NCI-H524 treated with DMSO at 0.1 percent for 48 hours (cell line): ENCODE measurements at regions not wholly inside any gene's neighbourhood (a gene's known extent, or its start where the extent isn't known, plus 50 kb on each side); places are given as distances from the start of the nearest gene placed in this dataset.

Experiments used
- DNase-seq: peaks from one replicate; lab custom pipeline; 2025; lab: John Stamatoyannopoulos, UW

DNA sequence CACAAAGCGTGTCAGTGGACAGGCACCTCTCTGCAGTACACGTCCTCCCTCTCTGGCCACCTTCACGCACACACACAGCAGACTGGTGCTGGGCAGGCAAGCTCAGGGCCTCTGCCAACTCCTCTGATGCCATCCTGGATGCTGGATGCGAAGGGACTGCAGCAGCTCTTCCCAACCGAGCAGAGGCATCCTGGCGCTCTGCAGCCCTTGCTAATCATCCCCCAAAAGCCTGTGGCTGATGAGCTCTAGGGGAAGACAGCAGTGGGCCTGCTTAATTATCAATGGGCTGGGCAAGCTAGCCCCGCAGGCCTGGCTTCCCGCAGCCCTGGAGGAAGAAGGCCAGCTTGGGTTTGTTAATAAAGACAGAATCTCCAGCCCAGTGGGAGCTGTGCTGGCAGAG lies 71.3 kb upstream of the TEX51 start:
- DNase-seq, result no peak

- DNase-seq, result peak; percentile 94
These were observed 70.6 kb upstream of the TEX51 start for GRCh38 chr2:126828051-126828450.

- DNase-seq, result no peak
These were observed 70.2 kb upstream of the TEX51 start for GRCh38 chr2:126828491-126828890.

GRCh38 chr2:126831234-126832005 lies 67.3 kb upstream of the TEX51 start:
- DNase-seq, result no peak

GRCh38 chr2:126832014-126832413 lies 66.7 kb upstream of the TEX51 start:
- no peak for DNase-seq

GRCh38 chr2:126832757-126833156 lies 65.9 kb upstream of the TEX51 start:
- DNase-seq, result no peak

GRCh38 chr2:126834006-126834659 lies 64.6 kb upstream of the TEX51 start:
- no peak for DNase-seq

DNA sequence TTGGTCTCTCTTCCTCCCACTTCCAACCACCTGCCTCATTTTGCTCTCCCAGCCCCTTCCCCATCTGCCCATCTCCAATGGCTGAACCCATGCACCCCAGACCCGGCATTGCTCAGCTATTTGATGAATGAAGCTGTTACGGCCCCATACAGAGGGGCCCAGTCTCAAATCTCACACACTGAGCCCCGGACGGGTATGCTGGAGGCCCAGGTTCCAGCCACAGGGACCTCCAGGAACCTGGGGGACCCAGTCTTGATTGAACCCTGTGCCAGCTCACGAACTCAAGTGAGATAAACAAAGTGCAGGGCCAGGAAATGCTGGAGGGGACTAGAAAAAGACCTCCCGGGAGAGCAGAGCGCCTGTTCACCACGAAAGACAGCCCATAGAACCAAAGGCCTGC lies 63.4 kb upstream of the TEX51 start:
- DNase-seq, result no peak

DNA sequence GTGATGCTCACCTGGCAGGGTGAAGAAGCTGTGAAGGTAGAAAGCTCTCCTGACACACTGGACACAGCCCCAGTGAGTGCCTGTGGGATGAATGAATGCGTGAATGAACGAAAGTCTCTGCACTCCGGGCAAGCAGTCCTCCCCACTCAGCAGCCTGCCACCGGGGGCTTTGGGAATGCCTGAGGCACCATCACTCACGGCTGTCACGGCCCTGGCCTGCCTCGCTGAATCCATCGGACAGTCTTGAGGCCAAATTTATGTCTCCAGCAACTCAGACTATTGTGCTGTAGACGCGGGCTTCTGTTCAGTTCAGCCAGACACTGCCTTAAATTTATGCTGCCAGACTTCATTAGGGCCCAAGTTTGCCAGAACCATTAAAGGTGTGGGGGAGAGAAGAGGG lies 62.9 kb upstream of the TEX51 start:
- no peak for DNase-seq

DNA sequence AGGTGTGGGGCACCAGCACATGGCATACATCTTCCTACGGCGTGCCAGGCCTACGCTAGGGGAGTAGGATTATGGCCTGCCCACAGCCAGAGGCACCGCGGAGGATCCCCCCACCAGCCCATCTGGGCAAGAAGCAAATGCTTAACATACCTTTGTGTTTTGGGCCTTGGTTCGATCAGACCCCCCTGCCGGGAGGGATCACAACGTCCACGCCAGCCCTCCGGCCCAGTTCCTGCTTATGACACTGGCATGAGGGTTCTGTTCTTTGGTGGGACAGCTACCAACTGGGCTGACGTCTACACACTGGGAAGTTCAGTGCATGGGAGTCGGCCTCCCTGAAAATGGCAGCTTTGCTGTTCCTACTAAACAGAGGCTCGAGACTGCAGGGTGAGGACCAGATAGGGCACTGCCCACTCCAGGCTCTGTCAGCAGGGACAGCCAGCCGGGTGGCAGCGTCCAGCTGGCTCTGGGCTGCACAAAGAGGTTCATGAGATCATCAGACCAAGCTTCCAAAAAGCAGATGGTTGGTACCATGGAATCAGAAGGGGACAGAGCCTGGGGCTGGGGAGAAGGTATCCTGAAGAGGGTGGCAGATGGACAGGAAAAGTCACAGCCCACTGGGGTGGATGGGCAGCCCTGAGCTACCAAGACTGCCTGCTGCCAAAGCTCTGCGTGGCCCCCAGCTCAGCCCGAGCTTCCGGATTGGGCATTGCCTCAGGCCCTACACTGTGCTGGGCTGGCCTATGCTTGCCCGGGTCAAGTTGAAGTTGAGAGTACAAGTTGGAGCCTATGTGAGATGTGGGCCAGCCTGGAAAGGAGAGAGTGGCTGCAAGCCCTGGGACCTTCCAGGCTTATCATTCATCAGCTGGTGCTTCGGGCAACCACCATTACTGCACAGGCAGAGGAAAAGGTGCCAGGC lies 61.7 kb upstream of the TEX51 start:
- DNase-seq, result no peak

GRCh38 chr2:126837966-126838715 lies 60.5 kb upstream of the TEX51 start:
- peak; percentile 29 for DNase-seq

GRCh38 chr2:126838716-126838985 lies 60.0 kb upstream of the TEX51 start:
- DNase-seq, result no peak

GRCh38 chr2:126839796-126840195 lies 58.9 kb upstream of the TEX51 start:
- no peak for DNase-seq

GRCh38 chr2:126843081-126843480 lies 55.6 kb upstream of the TEX51 start:
- no peak for DNase-seq

DNA sequence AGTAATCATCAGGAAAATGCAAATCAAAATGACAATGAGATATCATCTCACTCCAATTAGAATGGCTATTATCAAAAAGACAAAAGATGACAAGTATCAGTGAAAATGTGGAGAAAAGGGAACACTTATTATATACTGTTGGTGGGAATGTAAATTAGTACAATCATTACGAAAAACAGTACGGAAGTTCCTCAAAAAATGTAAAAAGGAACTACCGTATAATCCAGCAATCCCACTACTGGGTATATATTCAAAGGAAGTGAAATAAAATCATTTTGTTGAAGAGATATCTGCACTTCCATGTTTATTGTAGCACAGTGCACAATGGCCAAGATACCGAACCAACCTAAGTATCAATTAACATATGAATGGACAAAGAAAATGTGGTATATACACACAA lies 52.4 kb upstream of the TEX51 start:
- DNase-seq, result no peak
